IgD-negative memory B cell (primary cell): ENCODE measurements at regions not wholly inside any gene's neighbourhood (a gene's known extent, or its start where the extent isn't known, plus 50 kb on each side); places are given as distances from the start of the nearest gene placed in this dataset.

Experiments used
- H3K27ac Mint-ChIP-seq, 3 donors: one replicate each; pipeline ENCODE4 v1.8.0; 2020 to 2022; ENCODE audit warnings: mild to moderate bottlenecking in 3 of 3, mixed read lengths in 3 of 3, moderate library complexity in 1 of 3
- H3K27me3 Mint-ChIP-seq: one replicate; pipeline ENCODE4 v1.8.0; 2021; ENCODE audit warnings: mixed read lengths
- H3K36me3 Mint-ChIP-seq: one replicate; pipeline ENCODE4 v1.8.0; 2020; ENCODE audit warnings: mild to moderate bottlenecking, mixed read lengths
- H3K4me1 Mint-ChIP-seq, 3 donors: one replicate each; pipeline ENCODE4 v1.8.0; 2020 to 2022; ENCODE audit warnings: mixed read lengths in 3 of 3, mild to moderate bottlenecking in 1 of 3
- H3K4me3 Mint-ChIP-seq, 4 donors: one replicate each; pipeline ENCODE4 v1.8.0; 2020 to 2022; ENCODE audit warnings: mild to moderate bottlenecking in 4 of 4, mixed read lengths in 4 of 4, moderate library complexity in 3 of 4
- H3K9me3 Mint-ChIP-seq, 3 donors: one replicate each; pipeline ENCODE4 v1.8.0; 2020 to 2021; ENCODE audit warnings: mixed read lengths in 3 of 3, mild to moderate bottlenecking in 1 of 3

DNA sequence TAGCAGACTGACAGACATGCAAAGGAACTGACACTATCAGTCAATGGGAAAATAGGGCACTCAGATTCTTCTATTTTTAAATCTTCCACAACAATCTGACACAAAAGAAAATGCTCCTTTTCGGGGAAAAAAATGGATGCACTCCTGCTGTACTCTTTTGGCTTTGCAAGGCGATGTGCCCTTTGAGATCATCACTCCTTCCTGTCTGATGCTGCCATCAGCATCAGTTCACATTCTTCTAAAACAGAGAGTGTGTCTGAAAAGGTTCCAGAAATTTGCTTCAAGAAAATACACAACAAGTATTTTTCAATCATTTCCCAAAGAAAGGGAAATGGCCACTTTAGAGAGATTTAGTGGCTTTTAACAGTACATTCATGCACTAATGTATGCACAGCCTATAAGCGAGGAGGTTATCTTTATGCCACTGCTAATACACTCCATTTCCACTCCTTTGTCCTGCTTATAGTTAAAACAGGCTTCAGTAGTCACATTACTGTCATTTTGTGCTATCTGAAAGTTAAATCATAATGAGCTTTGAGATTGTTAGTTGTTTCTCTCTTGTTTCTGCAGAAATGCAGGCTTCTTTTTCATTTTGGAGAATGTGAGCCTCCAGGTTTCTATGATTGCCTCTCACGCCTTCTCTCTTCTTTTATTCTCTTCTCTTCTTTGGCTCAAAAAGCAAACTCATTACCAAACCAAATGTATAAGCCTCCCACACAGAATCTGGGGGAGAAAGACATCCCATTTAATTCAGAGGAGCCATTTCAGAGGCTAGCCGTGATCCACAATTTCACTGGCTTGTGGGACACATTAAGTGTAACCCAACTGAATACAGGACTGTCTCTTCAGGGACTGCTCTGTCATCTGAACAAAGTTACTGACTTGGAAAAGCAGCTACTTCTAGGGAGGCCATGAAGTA, 110.9 kb upstream of the CCDC196 start:
- Mint-ChIP-seq H3K9me3 (no peaks in the 10 kb centered on the region), H3K27ac (no peak overlapping the region), H3K36me3 (no peaks in the 10 kb centered on the region), H3K4me1 (no peaks in the 10 kb centered on the region), H3K27me3 (no peaks in the 10 kb centered on the region), H3K4me3 (no peak overlapping the region)

- no peaks in the 10 kb centered on the region for H3K27me3 Mint-ChIP-seq
- H3K4me3 Mint-ChIP-seq: no peak overlapping the region
- no peak overlapping the region for H3K27ac Mint-ChIP-seq
These were observed 108.6 kb upstream of the CCDC196 start for GRCh38 chr14:66377574-66377973.

DNA sequence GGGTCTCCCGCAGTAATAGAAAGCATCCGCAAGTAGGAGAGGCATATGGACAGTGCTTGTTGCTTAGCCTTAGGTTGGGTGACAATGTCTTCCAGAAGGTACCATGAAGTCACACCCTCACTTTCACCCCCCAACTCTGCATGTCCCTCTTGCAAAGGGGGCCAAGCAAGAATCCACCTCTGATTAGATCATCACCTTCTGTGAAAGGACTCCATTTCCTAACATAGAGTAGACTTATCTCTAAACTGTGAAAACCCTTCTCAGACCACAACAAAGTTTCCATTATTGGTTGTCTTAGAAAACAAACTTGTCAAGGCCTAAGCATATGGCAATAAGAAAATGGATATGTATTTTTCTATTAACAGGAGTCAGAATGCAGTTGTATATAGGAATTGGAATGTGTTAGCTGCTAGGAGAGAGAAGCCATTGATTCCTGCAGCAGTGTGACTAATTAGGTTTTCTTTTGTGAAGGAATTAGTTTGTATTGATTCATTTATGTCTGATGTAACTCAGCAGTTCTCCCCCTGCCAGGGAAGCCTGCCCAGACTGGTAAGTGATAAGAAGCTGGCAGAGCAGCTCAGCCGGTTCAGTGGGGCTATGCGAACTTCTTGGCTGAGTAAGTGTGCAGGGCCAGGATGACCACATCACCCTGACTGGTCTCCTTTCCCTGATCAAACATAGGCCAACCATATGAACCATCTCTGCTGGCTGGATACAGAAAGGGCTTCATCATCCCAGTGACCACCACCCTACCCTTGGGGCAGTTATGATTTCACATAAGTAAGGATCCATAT, 107.3 kb upstream of the CCDC196 start:
- no peak overlapping the region for H3K4me3 Mint-ChIP-seq
- H3K9me3 Mint-ChIP-seq: no peaks in the 10 kb centered on the region
- no peaks in the 10 kb centered on the region for H3K36me3 Mint-ChIP-seq
- no peaks in the 10 kb centered on the region for H3K27me3 Mint-ChIP-seq
- no peak overlapping the region for H3K27ac Mint-ChIP-seq
- no peaks in the 10 kb centered on the region for H3K4me1 Mint-ChIP-seq

More at GRCh38 chr14:66377574-66377973, 108.6 kb upstream of the CCDC196 start:
- Mint-ChIP-seq H3K9me3 (no peaks in the 10 kb centered on the region), H3K36me3 (no peaks in the 10 kb centered on the region), H3K4me1 (no peaks in the 10 kb centered on the region)

- H3K27ac Mint-ChIP-seq: no peak overlapping the region
- no peak overlapping the region for H3K4me3 Mint-ChIP-seq
- H3K9me3 Mint-ChIP-seq: no peaks in the 10 kb centered on the region
- no peaks in the 10 kb centered on the region for H3K4me1 Mint-ChIP-seq
- H3K27me3 Mint-ChIP-seq: no peaks in the 10 kb centered on the region
- peaks cover under 1% of the 10 kb centered on the region for H3K36me3 Mint-ChIP-seq
These were observed 106.0 kb upstream of the CCDC196 start for GRCh38 chr14:66380143-66380542.

DNA sequence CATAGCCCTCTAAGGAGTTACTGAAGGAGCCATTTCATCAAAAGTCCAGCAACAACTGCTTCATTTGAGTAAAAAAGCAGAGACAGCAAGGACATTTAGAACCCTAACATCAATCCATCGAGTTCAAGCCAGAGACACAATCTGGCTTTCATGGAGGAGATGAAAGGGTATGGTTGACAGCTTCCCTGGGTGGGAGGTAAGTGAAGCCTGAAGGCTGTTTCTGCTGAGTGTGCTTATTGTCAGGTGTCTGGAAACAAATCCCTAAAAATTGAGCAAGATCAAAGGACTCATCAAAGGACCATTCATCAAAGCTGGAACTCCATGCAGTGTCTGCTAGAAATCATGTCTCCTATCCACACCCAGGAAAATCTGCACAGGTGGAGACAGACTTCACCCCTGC, 104.4 kb upstream of the CCDC196 start:
- no peaks in the 10 kb centered on the region for H3K27me3 Mint-ChIP-seq
- H3K4me3 Mint-ChIP-seq: peak overlapping the region in 1 of 4 donors; percentile 17
- H3K4me1 Mint-ChIP-seq: peaks cover 0 to 1% (median 0%) of the 10 kb centered on the region in 3 donors
- no peak overlapping the region for H3K27ac Mint-ChIP-seq
- H3K36me3 Mint-ChIP-seq: peaks cover 6% of the 10 kb centered on the region
- H3K9me3 Mint-ChIP-seq: no peaks in the 10 kb centered on the region

- Mint-ChIP-seq H3K27ac (no peak overlapping the region), H3K4me1 (peaks cover 0 to 1% (median 0%) of the 10 kb centered on the region in 3 donors), H3K36me3 (peaks cover 6% of the 10 kb centered on the region), H3K4me3 (no peak overlapping the region), H3K9me3 (no peaks in the 10 kb centered on the region), H3K27me3 (no peaks in the 10 kb centered on the region)
These were observed 102.9 kb upstream of the CCDC196 start for GRCh38 chr14:66383257-66383656.

DNA sequence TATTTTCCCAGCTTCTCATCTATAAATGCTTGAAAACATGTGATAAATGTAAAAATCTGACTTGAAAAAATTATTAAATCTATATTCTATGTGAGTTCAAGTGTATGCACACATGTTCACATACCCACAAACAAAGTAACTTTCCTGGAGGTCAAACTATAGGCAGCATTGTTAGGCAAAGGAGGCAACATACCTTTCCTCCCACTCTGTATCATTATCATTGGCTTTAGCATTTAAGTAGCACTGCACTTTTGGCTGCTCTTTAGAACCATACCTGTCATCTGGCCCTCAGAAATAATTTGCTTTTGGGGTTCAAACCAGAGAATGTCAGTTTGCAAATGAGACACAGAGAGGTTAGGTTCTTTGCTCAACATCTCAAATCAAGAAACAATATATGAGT, 102.4 kb upstream of the CCDC196 start:
- H3K27ac Mint-ChIP-seq: no peak overlapping the region
- peaks cover 0 to 1% (median 0%) of the 10 kb centered on the region in 3 donors for H3K4me1 Mint-ChIP-seq
- no peaks in the 10 kb centered on the region for H3K9me3 Mint-ChIP-seq
- H3K36me3 Mint-ChIP-seq: peaks cover 6% of the 10 kb centered on the region
- H3K27me3 Mint-ChIP-seq: no peaks in the 10 kb centered on the region
- no peak overlapping the region for H3K4me3 Mint-ChIP-seq

- Mint-ChIP-seq H3K27me3 (no peaks in the 10 kb centered on the region), H3K4me1 (peaks cover 0 to 1% (median 0%) of the 10 kb centered on the region in 3 donors), H3K27ac (no peak overlapping the region), H3K36me3 (peaks cover 12% of the 10 kb centered on the region), H3K4me3 (no peak overlapping the region), H3K9me3 (no peaks in the 10 kb centered on the region)
These were observed 97.7 kb upstream of the CCDC196 start for GRCh38 chr14:66388516-66388915.

- Mint-ChIP-seq H3K4me3 (no peak overlapping the region), H3K36me3 (peaks cover 12% of the 10 kb centered on the region), H3K9me3 (no peaks in the 10 kb centered on the region), H3K27me3 (no peaks in the 10 kb centered on the region), H3K4me1 (peaks cover 0 to 1% (median 0%) of the 10 kb centered on the region in 3 donors), H3K27ac (no peak overlapping the region)
These were observed 96.7 kb upstream of the CCDC196 start for GRCh38 chr14:66389481-66389880.

GRCh38 chr14:66395300-66395699, 90.9 kb upstream of the CCDC196 start:
- H3K4me3 Mint-ChIP-seq: no peak overlapping the region
- peaks cover 7% of the 10 kb centered on the region for H3K36me3 Mint-ChIP-seq
- no peaks in the 10 kb centered on the region for H3K4me1 Mint-ChIP-seq
- H3K27me3 Mint-ChIP-seq: no peaks in the 10 kb centered on the region
- no peaks in the 10 kb centered on the region for H3K9me3 Mint-ChIP-seq
- H3K27ac Mint-ChIP-seq: no peak overlapping the region

- Mint-ChIP-seq H3K27me3 (no peaks in the 10 kb centered on the region), H3K36me3 (peaks cover 7% of the 10 kb centered on the region), H3K4me3 (no peak overlapping the region), H3K9me3 (no peaks in the 10 kb centered on the region), H3K4me1 (no peaks in the 10 kb centered on the region), H3K27ac (no peak overlapping the region)
These were observed 90.0 kb upstream of the CCDC196 start for GRCh38 chr14:66396164-66396563.

DNA sequence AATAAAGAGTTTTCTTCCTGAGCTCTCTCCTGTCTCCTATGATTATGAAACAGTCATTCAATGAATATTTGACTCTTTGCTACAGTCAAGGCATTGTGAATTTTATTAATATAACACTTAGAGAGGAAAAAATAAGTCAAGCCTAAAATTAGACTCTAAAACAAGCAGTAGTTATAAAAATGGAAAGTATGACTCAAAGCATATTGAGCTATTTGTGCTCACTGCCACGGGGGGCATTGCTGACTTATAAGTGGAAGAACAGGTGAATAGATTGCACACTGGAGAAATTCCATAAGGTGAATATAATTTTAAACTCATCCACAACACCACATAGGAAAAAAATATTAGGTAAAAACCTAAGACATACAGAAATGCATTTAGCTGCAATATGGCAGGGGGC, 87.7 kb upstream of the CCDC196 start:
- H3K27ac Mint-ChIP-seq: no peak overlapping the region

GRCh38 chr14:66401449-66402095, 84.6 kb upstream of the CCDC196 start:
- H3K4me1 Mint-ChIP-seq: peaks cover 0 to 6% (median 4%) of the 10 kb centered on the region in 3 donors

More for the DNA sequence above, 87.7 kb upstream of the CCDC196 start:
- Mint-ChIP-seq H3K27me3 (no peaks in the 10 kb centered on the region), H3K4me3 (no peak overlapping the region), H3K4me1 (peaks cover 0 to 6% (median 4%) of the 10 kb centered on the region in 3 donors), H3K9me3 (no peaks in the 10 kb centered on the region), H3K36me3 (peaks cover 1% of the 10 kb centered on the region)

DNA sequence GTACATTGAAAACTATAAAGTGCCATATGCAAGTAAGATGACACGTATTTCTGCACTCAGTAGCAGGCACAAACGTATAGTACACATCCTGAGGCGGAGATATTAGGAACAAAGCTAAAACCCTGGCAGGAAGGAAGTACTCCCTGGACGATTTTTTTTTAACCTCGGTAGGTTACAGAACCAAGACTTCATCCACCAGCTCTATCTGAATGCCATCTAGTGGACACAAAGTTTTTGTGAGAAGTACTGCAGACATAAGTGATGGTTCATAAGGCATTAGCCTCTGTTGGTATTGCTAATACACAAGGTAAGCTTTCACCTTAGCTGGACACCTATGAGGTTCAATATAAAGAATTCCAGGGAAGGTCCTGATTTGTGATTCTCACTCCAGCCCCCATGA, 83.0 kb upstream of the CCDC196 start:
- Mint-ChIP-seq H3K27ac (no peak overlapping the region), H3K4me1 (peaks cover 0 to 6% (median 4%) of the 10 kb centered on the region in 3 donors)

More at GRCh38 chr14:66401449-66402095, 84.6 kb upstream of the CCDC196 start:
- Mint-ChIP-seq H3K36me3 (no peaks in the 10 kb centered on the region), H3K27me3 (no peaks in the 10 kb centered on the region), H3K9me3 (no peaks in the 10 kb centered on the region), H3K4me3 (no peak overlapping the region), H3K27ac (no peak overlapping the region)

GRCh38 chr14:66404051-66404545, 82.1 kb upstream of the CCDC196 start:
- Mint-ChIP-seq H3K4me3 (no peak overlapping the region), H3K27me3 (no peaks in the 10 kb centered on the region), H3K27ac (no peak overlapping the region), H3K36me3 (no peaks in the 10 kb centered on the region), H3K9me3 (no peaks in the 10 kb centered on the region), H3K4me1 (peaks cover 0 to 6% (median 4%) of the 10 kb centered on the region in 3 donors)

More for the DNA sequence above, 83.0 kb upstream of the CCDC196 start:
- Mint-ChIP-seq H3K9me3 (no peaks in the 10 kb centered on the region), H3K36me3 (no peaks in the 10 kb centered on the region), H3K4me3 (no peak overlapping the region), H3K27me3 (no peaks in the 10 kb centered on the region)
